Mucosa of gallbladder (tissue), 1 donor: ENCODE measurements at regions not wholly inside any gene's neighbourhood (a gene's known extent, or its start where the extent isn't known, plus 50 kb on each side); places are given as distances from the start of the nearest gene placed in this dataset.

ENCODE experiments used
- DNase-seq: peaks from one replicate; pipeline ENCODE4 v3.0.0-alpha.2; 2020; ENCODE audit warnings: low spot score
- donor health status: DM: no; HTN: no; CAD: no.

GRCh38 chr10:8229153-8229552 is 174.7 kb downstream of the GATA3 start:
- DNase-seq, result no peak

GRCh38 chr10:8230902-8231301 is 176.4 kb downstream of the GATA3 start:
- DNase-seq, result no peak

- DNase-seq, result no peak
Observed at GRCh38 chr10:8233049-8233448, 178.6 kb downstream of the GATA3 start.

GRCh38 chr10:8233832-8234259 is 179.4 kb downstream of the GATA3 start:
- DNase-seq, result no peak

DNA sequence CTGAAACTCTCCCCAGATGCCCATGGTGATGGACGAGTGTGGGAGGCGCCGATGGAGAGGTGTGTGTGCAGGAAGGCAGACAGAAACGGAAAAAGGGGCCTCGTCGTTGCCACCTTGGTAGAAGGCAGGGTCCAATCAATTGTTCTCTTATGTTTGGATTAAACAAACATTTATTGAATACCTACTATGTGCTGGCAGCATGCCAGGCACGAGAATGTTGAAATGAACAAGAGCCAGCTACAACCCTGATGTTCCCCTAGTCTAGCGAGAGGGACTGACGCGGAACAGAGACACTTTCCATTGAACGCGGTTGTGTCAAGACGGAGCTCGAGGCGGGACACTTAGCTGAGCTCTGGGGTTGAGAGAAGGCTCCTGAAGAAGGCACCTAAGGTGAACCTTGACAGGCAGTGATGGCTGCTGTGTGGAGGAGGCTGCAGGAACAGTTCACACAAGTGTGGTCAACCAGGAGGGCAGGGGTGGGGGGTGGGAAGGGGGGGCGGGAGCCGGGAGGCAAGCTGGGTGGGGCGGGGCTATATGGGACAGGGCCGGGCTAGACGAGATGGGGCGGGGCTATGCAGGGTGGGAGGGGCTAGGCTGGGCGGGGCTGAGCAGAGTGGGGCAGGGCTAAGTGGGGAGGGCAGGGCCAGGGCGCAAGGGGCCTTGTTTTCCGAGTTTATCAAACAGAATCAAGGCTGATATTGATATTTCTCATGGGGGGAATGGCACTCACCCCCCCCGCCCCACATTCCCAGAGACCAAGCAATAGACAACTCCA is 181.0 kb downstream of the GATA3 start:
- DNase-seq, result no peak

DNA sequence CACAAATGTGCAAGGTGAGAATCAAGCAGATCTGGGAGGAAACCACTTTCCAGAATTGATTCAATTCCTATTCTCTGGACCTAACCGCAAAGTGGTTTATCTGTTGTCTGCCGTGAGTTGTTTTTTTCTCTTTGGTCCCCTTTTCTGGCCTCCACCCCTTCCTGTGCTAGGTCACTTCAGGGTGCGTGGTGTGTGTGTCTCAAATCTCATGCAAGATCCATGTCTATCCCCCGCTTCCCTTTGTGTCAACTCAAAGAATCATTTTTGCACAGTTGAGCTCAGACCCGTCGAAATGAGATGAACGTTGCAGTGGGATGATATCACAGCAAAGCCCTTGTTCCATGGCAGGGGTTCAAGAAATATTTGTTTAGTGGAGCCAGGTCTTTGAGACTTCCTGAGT is 184.5 kb downstream of the GATA3 start:
- no peak for DNase-seq

GRCh38 chr10:8240861-8241260 is 186.4 kb downstream of the GATA3 start:
- DNase-seq, result no peak

DNA sequence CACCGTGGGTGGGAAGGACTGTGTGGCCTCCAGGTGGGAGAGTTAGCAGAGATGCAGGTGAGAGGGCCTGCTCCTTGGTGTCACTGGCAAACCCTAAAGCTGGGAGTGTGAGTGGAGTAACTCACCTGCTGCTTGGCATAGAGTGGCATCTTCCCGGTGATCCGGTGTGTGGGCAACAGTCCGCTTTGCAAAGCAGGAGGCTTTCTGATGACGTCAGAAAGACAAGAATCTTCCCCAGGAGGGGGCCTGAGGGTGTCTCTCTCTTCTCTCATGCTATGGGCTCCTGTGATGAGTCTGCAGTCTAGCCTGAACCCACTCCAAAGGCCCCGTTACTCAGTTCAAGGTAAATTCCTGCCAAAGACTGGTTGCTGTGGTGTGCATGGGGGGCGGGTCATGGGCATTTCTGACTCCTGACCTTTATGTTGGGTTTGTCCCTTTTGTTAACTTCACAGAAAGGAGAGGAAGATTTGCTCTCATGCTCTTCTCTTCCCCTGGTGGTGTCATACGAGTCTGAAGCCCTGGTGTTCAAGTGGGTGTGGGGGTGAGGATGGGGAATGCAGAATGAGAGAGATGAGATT is 187.9 kb downstream of the GATA3 start:
- no peak for DNase-seq

DNA sequence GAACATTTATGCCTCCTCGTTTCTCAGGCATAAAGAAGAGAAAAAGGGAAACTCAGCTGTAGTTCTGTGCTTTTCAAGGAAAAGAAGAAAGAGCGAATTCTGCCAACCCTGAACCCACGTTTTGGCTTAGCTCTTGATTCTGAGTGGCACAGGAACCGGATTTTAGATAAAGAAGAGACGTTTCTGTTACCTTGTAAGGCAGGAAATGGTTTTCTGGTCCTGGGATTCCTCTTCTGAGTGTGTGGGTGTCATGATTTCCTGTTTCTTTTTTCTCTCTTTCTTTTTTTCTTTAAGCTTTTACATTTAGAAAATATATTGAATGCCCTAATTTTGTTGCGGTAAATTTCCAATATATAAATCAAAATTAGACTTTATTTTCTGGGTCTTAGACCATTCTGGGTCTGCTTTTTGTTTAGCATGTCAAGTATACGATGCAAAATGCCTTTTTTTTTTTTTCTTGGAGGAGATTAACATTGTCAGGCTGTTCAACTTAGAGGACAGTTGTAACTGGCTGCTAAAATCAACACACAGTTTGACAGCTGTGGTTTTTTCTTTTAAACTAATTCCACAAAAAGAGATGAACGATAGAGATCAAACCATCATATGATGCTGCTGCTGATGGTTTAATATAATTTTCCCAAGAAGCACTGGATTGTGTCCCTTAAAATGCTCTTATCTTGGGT is 190.8 kb downstream of the GATA3 start:
- DNase-seq, result no peak

- DNase-seq, result no peak
Observed at GRCh38 chr10:8245814-8246142, 191.3 kb downstream of the GATA3 start.

DNA sequence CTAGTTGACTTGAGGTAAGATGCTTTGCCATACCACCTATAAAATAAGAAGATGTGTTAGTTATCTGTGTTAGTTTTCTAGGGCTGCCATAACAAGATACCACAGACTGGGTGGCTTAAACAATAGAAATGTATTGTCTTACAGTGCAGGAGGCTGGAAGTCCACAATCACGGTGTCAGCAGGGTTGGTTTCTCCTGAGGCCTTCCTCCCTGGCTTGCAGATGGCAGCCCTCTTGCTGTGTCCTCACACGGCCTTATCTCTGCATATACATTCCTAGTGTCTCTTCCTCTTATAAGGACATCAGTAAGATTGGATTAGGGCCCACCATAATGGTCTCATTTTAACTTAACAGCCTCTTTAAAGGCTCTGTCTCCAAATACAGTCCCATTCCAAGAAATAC is 192.1 kb downstream of the GATA3 start:
- no peak for DNase-seq

DNA sequence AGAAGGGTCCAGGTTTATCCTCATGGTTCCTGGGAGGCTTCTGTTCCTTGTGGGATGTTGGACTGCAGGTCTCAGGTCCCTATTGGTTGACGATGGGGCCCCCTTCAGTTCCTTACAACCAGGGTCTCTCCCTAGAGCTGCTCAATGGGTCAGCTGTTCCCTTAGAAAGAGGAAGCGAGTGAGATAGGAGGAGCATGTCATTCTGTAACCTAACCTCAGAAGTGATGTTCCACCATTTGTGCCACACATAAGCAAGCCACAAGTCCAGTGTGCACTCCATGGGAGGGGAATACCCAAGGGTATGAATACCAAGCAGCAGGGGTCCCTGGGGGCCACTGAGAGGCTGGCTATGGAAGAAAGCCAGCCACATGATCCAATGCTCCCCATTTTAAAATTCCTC is 192.7 kb downstream of the GATA3 start:
- no peak for DNase-seq

DNA sequence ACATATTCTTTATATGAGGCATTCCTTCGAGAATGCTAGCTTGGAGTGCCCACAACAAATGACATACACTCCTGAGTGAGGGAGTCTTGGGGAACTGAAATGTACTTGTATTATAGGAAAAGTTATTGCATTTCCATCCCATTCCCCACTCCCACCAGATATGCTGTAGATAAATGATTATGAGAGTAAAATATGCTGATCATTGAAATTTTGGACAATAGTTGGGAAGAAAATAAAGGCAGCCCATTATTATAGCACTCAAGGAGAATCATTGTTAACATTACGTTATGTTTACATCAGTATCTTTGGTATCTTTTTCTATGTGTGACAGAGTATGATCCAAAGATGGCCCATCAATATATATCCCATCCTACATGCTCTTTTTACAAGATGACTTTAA is 194.4 kb downstream of the GATA3 start:
- no peak for DNase-seq

DNA sequence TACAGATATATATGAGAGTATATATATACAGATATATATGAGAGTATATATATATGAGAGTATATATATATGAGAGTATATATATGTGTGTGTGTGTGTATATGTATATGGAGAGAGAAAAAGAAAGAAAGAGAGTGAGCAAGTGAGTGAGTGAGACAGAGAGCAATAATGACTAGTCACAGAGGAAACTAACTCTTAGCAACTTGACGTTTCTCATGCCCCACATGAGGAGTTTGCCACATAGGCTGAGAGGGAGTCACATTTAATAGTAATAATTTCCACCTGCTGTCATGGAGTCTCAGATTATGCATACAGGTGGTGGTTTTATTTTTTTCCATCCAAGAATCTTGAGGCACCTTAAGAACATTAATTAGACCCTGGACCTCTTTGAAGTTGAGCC is 199.9 kb downstream of the GATA3 start:
- no peak for DNase-seq

- no peak for DNase-seq
Observed at GRCh38 chr10:8255301-8255700, 200.8 kb downstream of the GATA3 start.

DNA sequence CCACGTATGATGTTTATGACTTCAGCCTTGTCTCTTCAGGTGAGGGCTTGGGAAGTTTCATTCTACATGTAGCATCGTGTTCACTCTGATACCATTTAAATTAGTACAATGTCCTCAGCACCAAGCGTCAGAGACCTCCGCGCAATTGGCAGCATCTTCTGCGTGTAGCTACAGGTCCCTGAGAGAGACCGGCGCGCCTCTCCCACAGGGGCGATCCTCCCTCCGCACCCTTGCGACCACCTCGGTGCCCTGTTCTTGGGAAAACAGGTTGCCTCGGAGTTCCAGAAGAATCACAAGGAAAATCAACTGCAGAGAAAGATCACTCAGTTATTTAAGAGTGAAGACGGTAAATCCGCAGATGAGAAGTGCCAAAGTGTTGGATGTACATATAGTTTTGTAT is 206.2 kb downstream of the GATA3 start:
- DNase-seq, result no peak

GRCh38 chr10:8262317-8262716 is 207.8 kb downstream of the GATA3 start:
- no peak for DNase-seq

DNA sequence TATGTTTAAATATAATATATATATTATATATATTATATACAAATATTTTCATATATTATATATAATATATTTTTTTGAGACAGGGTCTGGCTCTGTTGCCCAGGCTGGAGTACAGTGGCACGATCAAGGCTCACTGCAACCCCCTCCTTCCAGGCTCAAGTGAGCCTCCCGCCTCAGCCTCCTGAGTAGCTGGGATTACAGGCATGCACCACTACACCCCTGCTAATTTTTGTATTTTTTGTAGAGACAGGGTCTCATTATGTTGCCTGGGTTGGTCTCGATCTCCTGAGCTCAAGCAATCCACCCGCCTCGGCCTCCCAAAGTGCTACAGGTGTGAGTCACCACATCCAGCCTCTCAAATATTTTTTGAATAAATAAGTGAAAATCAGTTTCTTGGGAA is 215.5 kb downstream of the GATA3 start:
- no peak for DNase-seq

DNA sequence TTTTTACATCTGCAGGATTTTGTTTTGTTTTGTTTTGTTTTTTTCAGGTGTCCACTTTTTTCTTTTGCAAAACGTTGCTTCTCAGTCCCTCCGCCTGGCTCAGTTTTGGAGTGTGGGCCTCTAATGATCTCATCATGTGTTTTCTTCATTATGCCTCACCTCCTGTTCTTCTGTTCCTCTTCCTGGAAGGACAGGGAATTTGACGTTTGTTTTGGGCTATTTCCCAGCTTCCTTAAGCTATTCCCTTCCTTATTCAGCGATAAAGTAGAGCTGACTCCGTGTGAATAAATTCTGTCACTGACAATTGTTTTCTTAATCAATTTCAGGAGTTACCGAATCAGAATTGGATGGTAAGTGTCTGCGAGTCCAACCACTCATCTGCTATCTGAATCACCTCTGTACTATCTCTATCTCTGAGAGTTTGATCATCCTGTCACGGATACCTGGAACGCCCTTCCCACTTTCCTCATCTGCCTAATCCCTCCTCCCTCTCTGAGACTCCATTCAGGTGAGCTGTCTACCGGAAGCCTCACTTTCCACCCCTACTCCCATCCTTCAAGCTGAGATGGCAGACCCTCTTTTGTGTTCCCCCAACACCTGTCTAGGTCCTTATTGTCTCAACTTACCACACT is 218.4 kb downstream of the GATA3 start:
- DNase-seq, result no peak

DNA sequence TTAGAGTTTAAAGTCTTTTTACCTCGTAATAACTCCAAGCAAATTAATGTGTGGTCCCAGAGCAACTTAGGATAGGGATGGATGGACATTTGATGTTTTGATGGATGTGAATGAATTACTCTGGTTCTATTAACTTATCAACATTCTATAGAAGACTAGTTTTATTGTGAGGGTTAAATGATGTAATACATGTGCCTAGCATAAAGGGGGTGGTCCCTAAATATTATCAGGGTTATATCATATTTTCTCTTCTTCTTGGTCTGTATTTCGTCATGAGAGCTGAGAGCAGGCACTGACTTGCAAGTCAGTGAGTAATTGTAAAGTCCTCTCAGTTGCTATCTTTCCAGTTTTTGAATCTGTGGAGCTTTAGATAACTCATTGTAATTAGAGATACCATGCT is 219.3 kb downstream of the GATA3 start:
- DNase-seq, result no peak

DNA sequence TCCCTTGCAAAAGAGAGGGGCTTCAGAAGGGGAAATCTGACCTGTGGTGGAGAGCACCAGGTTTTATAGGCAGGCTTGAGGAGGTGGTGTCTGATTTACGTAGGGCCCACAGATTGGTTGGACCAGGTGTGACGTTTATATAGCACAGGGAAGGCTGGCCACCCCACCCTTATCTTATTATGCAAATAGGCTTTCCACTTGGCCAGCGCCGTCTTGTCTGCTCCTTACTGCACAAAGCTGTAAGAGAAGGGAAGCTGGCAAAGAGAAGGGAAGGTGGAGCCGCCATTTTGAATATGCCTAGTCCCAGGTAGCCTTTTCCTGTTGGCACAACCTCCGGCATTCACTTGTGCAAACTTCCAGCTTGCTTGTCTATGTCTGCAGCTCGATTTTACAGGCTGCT is 221.4 kb downstream of the GATA3 start:
- DNase-seq, result no peak

DNA sequence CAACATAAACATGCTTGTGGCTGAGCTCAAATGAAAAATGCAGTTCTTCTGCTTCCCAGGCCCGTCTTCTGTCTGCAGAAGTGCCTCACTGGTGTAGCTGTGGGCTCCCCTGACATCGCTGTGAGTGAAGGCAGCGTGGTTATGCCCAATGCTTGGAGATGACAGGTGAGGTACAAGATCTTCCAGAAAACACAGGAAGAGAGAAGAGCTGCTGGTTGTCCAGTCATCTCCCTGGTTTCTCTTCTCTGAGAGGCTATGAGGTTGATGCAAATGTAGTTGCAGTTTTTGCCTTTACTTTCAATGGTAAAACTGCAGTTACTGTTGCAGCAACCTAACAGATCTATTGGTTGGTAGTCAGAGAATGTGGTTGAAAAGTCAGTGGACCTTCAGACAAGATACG is 223.6 kb downstream of the GATA3 start:
- no peak for DNase-seq

DNA sequence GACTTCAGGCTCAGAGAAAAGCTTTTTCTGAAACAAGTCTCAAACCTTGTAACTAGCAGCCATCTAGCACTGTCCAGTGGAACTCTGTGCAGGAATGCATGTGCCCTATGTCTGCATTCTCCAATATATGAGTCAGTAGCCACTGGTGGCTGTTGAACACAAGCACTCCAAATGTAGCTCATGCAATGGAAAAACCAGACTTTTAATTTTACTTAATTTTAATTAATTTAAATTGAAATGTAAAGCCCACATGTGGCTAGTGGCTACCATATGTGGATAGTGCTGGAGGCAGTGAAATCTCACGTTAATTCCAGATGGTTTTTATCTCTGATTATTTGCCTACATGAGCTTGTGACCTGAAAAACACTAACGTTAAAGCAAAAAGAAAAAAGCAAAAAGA is 225.1 kb downstream of the GATA3 start:
- DNase-seq, result no peak
